Bone marrow (tissue), 2 donors: ENCODE measurements at regions not wholly inside any gene's neighbourhood (a gene's known extent, or its start where the extent isn't known, plus 50 kb on each side); places are given as distances from the start of the nearest gene placed in this dataset.
A peak's percentile ranks its signal among the peaks of the same experiment; 100 is the strongest.
"Not testable (repeated sequence)": the region's sequence is repeated elsewhere in the genome, so short reads cannot be mapped to it uniquely, and the experiment has no call there.

ENCODE experiments used
- DNase-seq, 2 donors: peaks; one replicate each; lab custom pipeline; 2025; lab: John Stamatoyannopoulos, UW

DNA sequence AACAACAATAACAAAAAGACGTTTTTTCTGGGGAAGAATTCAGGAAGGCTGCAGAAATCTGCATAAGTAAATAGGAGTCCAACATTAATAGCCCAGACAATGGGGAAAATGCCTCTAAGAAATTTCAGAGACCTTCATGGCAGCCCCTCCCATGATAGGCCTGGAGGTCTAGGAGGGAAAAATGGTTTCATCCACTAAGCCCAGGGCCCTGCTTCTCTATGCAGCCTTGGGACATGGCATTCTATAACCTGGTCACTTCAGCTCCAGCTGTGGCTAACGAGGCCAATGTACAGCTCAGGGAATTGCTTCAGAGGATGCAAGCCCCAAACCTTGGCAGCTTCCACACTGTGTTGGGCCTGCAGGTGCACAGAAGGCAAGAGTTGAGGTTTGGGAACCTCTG, 125.6 kb upstream of the GMNC start:
- no peak for DNase-seq

DNA sequence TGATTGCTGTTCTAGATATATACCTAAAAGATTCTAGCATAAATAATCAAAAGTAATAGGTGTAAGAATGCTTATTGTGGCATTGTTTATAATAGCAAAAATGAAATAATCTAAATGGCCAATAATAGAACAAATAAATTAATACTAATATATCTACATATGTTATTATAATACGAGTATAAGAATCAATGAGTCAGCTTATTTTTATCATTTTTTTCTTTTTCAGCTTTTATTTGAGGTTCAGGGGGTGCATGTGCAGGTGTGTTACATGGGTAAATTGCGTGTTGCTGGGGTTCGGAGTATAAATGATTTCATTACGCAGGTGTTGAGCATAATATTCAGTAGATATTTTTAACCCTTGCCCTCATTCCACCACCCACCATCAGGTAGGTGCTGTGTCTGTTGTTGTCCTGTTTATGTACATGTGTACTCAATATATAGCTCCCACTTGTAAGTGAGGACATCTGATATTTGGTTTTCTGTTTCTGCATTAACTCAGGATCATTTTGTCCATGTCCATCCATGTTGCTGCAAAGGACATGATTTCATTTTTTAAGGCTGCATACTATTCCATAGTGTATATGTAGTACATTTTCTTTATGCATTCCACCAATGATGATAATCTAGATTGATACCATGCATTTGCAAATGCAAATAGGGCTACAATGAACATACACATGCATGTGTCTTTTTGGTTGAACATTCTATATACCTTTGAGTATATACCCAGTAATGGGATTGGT, 122.2 kb upstream of the GMNC start:
- no peak for DNase-seq

DNA sequence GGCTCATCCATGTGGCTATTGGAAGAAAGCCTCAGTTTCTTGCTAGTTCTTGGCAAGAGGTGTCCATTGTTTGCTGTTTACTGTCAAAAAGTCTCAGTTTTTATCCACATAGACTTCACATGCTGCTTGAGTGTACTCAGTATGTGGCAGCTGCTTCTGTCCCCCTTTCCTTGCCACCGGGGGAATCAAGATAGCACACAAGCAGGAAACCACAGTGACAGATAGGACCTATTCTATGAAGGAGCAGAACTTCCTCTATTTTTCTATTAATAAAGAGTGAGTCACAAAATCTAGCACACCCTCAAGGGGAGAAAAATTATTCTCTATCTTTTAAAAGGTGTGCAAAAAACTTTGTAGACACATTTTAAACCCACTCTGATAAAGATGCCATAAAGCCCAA, 121.4 kb upstream of the GMNC start:
- DNase-seq: peak in 1 of 2 donors; percentile 95

DNA sequence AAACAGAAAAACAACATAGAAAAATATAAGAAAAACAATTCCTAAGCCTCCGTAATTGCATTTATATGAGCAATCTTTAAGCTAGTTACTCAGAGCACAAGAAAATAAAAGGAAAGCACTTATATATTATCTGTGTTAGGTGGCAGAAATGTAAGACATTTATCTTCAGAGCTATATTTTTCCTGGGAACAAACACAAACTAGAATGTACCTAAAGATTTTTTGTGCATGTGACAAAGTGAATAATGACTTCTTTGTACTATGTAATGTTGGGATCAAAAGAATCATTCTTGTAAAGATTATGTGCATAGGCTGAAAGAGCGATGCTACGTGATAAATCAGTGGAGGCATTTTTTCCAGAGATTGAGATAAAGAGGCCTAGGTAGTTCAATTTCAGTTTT, 111.3 kb upstream of the GMNC start:
- no peak for DNase-seq

DNA sequence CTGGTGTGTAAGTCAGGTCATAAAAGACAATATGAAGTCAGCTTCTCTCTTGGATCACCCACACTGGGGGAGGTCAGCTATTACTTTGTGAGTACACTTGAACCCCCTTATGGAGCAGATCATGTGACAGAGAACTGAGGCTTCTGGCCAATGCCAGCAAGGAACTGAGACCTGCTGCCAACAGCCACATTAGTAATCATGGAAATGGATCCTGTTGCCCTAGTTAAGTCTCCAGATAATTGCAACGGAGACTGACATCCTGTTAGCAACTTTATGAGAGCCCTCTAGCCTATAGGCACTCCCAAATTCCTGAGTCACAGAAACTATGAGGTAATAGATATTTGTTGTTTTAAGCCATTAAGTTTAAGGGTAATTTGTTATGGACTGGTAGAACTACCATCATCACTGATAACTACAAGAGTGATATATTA, 110.4 kb upstream of the GMNC start:
- DNase-seq: no peak

DNA sequence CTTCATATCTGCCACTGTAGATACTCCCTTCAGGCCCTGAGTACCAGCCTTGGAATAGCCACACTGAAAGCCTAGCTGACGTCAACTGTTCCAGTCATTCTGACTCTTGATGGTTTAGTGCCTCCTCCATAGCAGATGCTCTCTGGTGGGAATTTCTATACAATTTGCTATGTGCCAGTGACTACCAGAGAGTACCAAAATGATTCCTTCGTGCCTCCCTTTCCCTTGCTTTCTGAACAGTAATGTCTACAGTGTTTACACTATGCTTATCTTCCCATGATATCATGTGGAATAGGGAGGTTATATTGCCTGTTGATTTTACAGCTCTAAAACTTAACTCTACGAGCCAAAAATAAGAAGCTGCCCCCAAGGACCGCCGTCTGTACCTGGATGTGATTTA, 109.7 kb upstream of the GMNC start:
- no peak for DNase-seq

DNA sequence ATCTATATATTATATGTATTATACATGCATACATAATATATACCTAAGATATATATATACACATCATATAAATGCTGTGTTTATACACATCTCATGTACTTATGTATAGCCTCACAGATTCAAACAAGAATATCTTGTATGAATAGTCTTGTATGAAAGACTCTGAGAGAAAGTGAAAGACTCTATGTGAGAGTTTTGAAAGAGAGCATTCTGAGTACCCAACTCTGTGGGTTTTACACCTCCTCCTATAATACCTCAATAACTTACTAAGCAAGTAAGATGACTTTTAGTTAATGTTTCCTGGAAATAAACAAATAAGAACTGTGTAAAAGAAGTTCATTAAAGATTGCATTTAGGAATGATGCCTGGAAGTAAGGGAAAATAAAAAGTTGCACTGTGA, 108.1 kb upstream of the GMNC start:
- no peak for DNase-seq

DNA sequence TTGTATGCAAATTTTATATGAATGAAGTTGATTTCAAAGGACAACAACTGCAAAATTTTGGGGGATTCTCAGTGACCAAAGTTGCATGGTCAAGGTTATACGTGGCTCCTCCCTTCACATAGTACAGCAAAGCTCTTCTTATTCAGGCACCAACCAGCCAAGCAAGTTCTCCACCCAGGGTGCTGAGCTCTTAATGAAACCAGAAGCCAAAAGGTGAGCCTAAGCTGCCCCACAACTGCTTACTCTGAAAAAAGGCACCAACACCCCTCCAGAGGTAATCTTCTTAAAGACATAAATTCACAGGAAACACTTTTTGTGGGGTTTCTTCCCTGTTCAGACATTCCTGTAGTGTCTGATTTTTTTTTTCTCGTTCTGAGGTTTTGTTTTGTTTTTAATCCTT, 106.1 kb upstream of the GMNC start:
- DNase-seq: no peak

DNA sequence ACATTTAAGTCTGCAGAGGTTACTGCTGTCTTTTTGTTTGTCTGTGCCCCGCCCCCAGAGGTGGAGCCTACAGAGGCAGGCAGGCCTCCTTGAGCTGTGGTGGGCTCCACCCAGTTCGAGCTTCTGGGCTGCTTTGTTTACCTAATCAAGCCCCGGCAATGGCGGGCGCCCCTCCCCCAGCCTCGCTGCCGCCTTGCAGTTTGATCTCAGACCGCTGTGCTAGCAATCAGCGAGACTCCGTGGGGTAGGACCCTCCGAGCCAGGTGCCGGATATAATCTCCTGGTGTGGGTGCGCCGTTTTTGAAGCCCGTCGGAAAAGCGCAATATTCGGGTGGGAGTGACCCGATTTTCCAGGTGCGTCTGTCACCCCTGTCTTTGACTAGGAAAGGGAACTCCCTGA, 102.4 kb upstream of the GMNC start:
- DNase-seq: not testable (repeated sequence)

DNA sequence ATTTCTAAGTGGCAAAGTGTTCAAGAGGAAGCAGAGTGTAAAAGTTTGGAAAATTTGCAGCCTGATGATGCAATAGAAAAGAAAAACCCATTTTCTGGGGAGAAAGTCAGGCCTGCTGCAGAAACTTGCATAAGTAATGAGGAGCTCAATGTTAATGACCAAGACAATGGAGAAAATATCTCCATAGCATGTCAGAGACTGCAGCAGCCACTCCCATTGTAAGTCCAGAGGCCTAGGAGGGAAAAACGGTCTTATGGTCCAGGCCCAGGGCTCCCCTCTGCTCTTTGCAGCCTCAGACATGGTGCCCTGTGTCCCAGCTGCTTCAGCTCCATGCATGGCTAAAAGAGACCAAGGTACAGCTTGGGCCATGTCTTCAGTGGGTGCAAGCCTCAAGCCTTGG, 96.6 kb upstream of the GMNC start:
- DNase-seq: no peak

DNA sequence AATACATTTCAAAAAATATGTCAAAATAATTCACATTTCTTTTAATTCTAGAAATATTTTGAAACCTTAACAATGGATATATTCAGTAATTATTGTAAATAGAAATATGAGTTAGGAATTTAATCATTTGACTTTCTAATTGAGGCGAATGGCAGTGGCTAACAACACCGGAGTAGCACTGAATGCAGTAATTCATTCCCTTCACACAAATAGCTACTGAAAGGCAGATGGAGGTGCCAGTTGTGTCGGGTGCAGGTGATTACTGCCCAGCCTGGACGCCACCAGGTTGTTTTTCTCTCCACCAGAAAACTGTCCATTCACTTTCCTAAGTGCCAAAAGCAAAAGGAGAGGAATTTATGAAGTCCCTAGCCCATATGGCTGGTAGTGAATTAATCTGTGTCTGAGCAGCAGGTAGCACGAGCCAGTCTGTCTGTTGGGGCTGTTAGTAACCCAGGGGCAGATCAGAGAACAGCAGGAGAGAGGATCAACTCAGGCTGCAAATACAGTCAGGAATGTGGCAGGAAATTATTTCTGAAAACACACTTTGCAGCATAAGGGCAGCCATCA, 79.3 kb upstream of the GMNC start:
- no peak for DNase-seq

DNA sequence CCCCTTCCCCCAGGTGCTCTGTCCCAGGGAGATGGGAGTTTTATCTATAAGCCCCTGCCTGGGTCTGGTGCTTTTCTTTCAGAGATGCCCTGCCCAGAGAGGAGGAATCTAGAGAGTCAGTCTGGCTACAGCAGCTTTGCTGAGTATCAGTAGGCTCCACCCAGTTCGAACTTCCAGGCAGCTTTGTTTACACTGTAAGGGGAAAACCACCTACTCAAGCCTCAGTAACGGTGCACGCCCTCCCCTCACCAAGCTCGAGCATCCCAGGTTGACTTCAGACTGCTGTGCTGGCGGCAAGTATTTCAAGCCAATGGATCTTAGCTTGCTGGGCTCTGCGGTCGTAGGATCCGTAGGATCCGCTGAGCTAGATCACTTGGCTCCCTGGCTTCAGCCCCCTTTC, 72.1 kb upstream of the GMNC start:
- not testable (repeated sequence) for DNase-seq

DNA sequence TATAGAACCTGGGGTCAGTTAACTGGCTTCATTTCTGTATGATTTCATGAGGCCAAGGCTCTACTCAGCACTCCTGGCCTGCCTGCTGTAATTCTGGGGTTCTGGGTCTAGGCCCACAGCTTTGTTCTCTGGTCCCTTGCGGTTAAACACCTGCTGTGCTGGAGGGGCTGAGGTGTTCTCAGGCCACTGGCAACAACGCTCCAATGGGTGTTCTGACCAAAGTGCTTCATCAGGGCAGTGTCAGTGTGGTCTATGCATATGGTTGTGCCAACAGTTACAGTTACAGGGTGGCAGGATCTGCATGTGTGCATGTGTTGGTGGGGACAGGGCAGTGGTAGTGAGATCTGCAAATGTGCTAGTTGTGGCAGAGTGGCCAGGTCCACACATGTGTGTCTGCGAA, 64.1 kb upstream of the GMNC start:
- DNase-seq: no peak

DNA sequence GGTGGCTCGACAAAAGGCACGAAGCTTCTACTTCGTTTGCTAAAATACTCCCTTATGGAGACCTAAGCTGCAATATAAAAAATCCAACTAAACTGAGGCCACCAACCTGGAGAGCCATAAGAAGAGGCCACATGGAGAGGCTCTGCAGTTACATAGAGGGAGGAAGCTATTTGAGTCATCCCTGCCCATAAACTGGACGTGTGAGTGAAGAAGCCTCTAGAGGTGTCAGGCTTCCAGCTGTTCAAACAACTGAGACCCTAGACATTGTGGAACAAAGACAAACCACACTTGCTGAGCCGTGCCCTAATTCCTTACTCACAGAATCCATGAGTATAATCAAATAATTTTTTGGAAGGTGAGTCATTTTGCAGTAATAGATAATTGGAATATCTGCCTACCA, 50.2 kb upstream of the GMNC start:
- DNase-seq: no peak
